Right ventricle myocardium inferior (tissue), 1 donor: ENCODE measurements at regions not wholly inside any gene's neighbourhood (a gene's known extent, or its start where the extent isn't known, plus 50 kb on each side); places are given as distances from the start of the nearest gene placed in this dataset.
"Not testable (repeated sequence)": the region's sequence is repeated elsewhere in the genome, so short reads cannot be mapped to it uniquely, and the experiment has no call there.

Experiments used
- ATAC-seq: fragments of 200-7000 bp; cut with Tn5 transposase; one replicate; pipeline ENCODE4 v1.9.1; 2020; ENCODE audit warnings: mild to moderate bottlenecking, moderate library complexity
- DNase-seq: peaks from one replicate; pipeline ENCODE4 v3.0.0; 2021; ENCODE audit errors: missing footprints
- intact Hi-C: fragments of 100-400 bp; cut with DNase I; formaldehyde crosslinking; loops from one replicate; pipeline ENCODE4 v1.11.0; 2022
- donor health status: DM: no; HTN: yes; CAD: no; lungs with severe emphysema.

- intact Hi-C loops = no loop called here
- DNase-seq = no peak
- ATAC-seq = no peak
Measured at GRCh38 chr2:129918604-129919003, 60.9 kb upstream of the RAB6C start.

GRCh38 chr2:129922571-129923264 lies 56.7 kb upstream of the RAB6C start:
- intact Hi-C loops = no loop called here
- ATAC-seq (peak; percentile 16), DNase-seq (no peak)

DNA sequence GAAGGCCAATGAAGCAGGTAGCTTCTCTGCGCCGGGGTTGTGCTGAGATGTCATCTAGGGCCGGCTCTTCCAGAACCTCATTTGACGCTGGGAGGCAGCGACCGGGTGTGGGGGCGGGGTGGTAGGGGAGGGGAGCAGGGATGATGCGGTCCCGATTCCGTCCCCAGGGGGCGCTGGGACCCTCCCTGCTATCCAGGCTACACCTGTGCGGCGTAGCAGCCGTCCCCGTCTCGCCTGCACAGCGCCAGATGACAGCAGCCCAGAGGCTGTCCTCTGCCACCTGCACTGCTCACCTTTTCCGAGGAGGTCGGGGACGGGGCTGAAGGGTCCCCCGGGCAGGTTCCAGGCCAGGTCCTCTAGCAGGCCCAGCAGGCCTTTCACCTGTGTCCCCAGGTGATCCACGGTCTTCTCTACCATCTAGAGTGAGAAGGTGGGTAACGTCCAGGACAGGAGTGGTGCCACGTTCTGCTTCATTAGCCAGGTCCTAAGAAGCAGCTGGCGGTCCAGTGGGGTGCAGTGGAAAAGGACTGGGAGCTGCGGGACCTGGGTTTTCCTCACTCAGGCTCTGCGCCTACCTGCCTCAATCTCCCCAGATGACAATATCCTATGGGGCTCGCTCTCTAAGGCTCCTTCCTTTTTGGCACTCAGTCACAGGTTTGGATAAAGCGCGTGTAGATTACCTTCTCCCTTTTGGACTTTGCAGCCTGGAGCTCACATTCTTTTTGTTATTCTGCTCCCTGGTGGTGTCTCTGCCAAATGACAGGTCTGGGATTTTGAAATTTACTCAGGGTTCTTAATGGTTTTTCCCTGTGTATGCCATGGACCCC lies 56.0 kb upstream of the RAB6C start:
- DNase-seq (no peak), ATAC-seq (peak; percentile 39)
- intact Hi-C loops = no loop called here

DNA sequence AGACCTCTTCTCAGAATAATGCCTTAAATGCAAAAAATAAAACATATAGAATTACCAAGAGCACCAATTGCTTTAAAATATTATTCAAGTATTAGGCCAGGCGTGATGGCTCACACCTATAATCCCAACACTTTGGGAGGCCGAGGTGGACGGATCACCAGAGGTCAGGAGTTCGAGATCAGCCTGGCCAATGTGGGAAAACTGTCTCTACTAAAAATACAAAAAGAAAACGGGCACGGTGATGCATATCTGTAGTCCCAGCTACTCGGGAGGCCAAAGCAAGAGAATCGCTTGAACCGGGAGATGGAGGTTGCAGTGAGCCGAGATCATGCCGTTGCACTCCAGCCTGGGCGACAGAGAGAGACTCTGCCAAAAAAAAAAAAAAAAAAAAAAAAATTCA lies 55.4 kb upstream of the RAB6C start:
- ATAC-seq, DNase-seq, intact Hi-C loops: not testable (repeated sequence)

DNA sequence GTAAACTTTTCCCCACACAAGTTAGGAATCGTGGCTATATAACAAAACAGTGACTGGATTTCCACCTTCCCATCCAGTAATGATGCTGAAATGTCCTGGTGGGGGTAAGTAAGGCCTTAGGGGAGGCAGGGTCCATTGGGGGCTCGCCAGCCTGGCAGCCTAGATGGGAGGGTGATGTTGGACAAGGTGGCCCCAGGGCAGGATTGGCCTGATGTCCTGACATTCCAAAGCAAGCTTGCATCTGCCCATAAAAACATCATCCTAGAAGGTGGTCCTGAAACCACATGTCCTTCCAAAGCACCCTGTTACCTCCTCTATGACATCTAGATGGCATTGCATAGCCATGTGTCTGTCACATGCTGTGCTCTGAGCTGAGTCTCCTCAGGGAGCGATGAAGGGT lies 54.1 kb upstream of the RAB6C start:
- no peak for DNase-seq
- ATAC-seq = no peak
- intact Hi-C loops = no loop called here

DNA sequence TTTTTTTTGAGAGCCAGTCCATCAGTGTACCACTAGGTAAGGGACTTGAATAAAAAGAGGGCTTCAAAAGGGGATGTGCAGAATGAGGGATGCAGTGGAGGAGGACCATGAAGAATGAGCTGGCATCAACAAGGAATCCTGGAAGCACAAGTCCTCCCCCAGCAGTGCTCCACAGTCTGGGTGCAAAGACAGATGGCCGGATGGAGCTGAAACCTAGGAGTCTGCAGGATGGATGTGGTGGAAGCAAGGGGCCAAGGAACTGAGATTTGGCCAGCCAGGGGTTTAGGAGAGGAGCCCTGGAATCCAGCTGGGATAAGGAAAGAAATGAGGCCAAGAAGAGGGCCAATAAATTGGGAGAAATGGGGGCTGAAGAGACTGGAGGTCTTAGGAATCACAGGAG lies 51.8 kb upstream of the RAB6C start:
- ATAC-seq (no peak), DNase-seq (peak; percentile 9)

DNA sequence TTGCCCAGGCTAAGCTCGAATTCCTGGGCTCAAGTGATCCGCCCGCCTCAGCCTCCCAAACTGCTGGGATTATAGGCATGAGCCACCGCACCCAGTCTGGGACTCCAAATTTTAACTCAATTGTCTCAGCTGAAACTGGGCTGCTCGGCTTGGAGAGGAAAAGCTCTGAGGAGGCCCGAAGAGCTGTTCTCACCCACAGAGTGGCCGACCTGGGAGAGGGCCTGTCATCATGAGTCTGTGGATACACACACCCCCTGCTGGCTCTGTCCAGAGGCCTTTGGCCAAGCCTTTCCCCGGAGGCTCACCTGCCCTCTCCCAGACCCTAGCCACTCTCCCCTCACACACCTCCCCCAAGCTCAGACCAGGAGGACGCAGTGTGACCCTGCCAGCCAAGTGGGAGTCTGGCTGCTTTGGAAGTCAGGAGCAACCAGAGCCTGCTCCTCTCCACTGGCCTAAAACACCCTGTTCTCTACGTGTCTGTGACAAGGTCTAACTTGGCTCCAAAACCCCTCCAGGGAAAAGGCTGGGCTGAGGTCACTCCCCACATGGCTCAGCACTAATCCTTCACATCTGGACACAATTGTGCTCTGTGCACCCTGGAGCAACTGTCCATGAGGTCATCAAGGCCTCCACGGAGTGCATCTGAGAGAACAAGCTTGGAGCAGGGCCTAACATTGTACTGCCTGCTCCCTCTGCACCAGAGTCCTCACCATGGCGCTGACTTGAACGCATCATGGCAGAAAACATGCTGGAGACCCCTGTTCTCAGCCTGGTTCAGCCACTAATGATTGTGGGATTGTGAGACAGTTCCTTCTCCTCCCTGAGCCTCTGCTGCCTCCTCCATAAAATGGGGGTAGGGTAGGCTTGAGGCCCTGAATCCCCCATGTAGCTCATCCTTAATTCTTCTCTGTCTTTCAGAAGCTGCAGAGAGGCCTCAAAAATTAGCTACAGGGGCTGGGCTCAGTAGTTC lies 49.9 kb upstream of the RAB6C start:
- intact Hi-C loops = no loop called here
- peak; percentile 74 for DNase-seq
- peak; percentile 94 for ATAC-seq

More for the DNA sequence above, 51.8 kb upstream of the RAB6C start:
- intact Hi-C loops = no loop called here
